ENCODE measurements at regions not wholly inside any gene's neighbourhood (a gene's known extent, or its start where the extent isn't known, plus 50 kb on each side); places are given as distances from the start of the nearest gene placed in this dataset.

GRCh38 chr5:7190712-7191250 is 205.2 kb upstream of the ADCY2 start:
- TF ChIP-seq CSRNP3 (CRISPR knock-in tag; IDR thresholded peaks at IDR 0.05) (no peak), ARNTL (CRISPR knock-in tag; IDR thresholded peaks at IDR 0.05; ENCODE audit: borderline replicate concordance, low read depth) (no peak), ZNF8 (CRISPR knock-in tag; IDR thresholded peaks at IDR 0.05) (no peak), BACH2 (CRISPR knock-in tag; IDR thresholded peaks at IDR 0.05; ENCODE audit: borderline replicate concordance) (no peak), POU6F1 (CRISPR knock-in tag; IDR thresholded peaks at IDR 0.05; ENCODE audit: borderline replicate concordance, low read depth) (no peak), PATZ1 (CRISPR knock-in tag; IDR thresholded peaks at IDR 0.05; ENCODE audit: borderline replicate concordance) (no peak), ZNF565 (CRISPR knock-in tag; conservative IDR thresholded peaks at IDR 0.05; ENCODE audit: low read depth) (no peak), TOX (CRISPR knock-in tag; IDR thresholded peaks at IDR 0.05; ENCODE audit: borderline replicate concordance) (no peak), ZFP30 (CRISPR knock-in tag; IDR thresholded peaks at IDR 0.05) (no peak), RARB (CRISPR knock-in tag; IDR thresholded peaks at IDR 0.05) (no peak)
